Activated CD4-positive, alpha-beta T cell treated with anti-CD3 and anti-CD28 coated beads, Interleukin-2, Interleukin-6, amounts not matched to agents 100 ng/mL and 50 ng/mL, durations not matched to agents 16 hours and 8 hours (primary cell): ENCODE measurements at regions not wholly inside any gene's neighbourhood (a gene's known extent, or its start where the extent isn't known, plus 50 kb on each side); places are given as distances from the start of the nearest gene placed in this dataset.
"Not testable (repeated sequence)": the region's sequence is repeated elsewhere in the genome, so short reads cannot be mapped to it uniquely, and the experiment has no call there.

ENCODE experiments used
- DNase-seq: peaks from one replicate; pipeline ENCODE4 v3.0.0-alpha.2; 2020

GRCh38 chr7:149995369-149996026 is 121.7 kb downstream of the ATP6V0E2 start:
- DNase-seq = not testable (repeated sequence)

DNA sequence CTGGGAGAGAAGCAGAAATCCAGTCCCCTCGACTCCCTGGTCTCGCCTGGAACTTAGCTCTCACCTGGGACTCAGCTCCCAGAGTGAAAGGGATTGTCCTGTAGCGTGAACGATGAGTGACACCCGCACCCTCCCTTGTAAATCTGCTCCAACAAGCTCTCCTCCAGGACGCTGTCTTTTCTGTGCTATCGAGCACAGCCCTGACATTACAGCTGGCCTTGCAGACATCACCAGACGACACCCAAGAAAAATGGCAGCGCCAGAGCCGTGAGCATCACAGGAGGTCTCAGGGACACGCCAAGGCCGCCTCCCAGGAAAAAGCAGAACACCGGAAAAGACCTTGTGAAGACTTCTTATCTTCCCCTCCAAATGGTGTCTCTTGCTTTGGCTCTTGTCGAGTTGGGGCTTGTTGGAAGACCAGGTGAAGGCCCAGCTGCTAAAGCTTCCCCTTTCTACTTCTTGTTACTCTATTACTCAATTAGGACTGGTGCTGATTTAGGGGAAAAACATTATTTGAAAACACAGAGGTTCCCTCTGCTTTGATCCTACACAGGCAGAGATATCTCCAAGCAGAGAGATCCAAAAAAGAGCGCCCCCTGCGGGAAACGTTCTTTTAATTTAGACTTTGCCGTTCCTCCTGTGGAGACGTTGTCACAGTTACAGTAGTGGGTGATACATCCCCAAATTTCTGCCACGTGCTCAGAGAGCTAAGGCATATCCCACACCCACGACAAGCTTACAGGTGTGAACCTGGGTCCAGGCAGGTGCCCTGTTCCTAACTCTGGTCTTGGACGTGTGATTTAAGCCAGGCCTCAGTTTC is 127.2 kb downstream of the ATP6V0E2 start:
- peak; percentile 14 for DNase-seq

DNA sequence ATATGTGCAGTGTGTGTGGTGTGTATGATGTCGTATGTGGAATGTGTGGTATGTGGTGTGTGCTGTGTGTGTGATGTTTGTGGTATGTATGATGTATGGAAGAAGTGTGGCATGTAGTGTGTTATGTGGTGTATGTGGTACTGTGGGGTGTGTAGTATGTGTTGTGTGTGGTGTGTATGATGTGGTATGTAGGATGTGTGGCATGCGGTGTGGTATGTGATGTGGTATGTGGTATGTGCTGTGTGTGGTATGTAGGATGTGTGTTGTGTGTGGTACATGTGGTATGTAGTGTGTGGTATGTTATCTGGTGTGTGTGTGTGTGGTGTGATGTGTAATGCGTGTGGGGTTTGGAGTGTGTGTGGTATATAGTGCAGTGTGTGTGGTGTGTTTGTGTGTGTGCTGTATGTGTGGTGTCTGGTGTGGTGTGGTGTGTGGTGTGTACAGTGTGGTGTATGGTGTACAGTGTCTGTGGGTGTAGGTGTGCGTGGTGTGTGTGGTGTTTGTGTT is 129.6 kb downstream of the ATP6V0E2 start:
- no peak for DNase-seq

- not testable (repeated sequence) for DNase-seq
These were observed 130.2 kb downstream of the ATP6V0E2 start for GRCh38 chr7:150003973-150004372.

DNA sequence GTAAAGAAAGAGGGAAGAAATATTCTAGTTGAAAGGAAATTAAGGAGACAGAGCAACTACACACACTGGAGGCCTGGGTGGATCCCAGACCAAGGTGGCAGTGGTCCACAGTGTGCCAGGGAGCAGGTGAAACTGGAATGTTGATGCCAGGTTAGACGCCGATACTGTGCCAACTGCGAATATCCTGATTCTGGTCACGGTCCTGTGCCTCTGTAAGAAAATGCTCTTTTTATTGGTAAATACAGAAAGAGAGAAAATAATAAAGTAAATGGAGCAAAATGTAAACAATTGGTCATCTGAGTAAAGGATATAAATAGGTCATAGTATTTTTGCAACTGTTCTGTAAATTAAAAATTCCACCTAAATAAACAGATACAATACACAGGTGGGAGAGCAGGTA is 131.1 kb downstream of the ATP6V0E2 start:
- not testable (repeated sequence) for DNase-seq

GRCh38 chr7:150009620-150010303 is 136.0 kb downstream of the ATP6V0E2 start:
- not testable (repeated sequence) for DNase-seq

- DNase-seq = not testable (repeated sequence)
These were observed 143.0 kb downstream of the ATP6V0E2 start for GRCh38 chr7:150016651-150017189.

DNA sequence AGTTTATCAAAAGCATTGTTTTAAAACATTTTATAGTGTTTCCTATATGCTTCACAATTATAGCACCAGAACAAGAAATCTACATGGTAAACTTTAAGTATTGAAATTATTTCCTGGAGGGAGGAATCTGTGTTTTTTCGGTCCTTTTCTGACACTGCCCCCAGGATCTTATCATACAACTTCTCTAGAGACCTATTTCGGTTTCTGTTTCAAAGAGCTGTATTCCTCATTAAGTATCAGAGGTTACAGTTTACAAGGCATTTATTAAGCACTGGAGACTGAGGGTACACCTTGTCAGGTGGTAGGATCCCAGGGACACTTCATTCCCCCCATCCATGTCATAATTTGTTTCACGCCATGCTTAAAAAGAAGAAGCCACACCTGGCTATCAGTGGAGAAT is 146.4 kb downstream of the ATP6V0E2 start:
- not testable (repeated sequence) for DNase-seq

DNA sequence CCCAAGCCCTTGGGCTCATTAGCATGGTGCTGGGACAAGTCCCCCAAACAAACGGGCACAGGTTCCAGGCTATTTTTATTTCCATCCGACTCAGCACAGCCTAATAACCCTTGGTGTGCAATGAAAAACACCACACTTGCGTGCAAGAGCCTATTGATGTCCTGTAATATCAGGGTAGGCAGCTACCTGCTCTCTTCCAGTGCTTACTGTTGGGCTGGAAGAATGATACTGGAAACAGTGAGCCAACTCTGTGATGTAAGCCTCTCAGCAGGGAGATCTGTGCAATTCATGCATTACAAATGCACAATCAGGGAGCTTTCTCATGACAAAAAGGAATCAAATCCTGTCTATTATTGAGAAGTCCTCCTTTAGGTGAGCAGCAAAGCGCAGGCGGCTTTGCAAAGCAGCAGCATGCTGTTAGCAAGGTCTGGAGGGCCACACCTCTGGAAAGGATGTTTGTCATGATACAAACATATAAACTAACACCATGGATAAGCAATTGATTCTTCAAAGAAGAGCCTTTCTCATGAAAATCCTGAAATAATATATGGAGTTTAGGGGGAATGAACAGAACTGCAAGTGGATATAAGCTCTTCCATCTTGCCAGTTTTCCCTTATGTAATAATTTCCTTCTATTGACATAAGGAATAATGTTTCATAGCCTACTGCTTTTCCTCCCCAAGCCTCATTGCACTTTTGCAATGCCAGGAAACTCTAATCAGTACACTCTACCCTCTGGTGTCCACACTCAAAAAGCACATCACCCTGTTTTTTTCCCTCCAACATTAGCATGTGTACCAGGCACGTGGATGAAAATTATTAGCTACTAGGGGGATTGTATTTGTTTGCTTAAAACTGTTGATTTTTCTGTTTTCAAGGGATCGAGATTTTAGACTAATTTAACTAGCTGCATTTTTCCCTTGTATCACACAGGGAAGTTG is 151.1 kb downstream of the ATP6V0E2 start:
- DNase-seq = not testable (repeated sequence)

DNA sequence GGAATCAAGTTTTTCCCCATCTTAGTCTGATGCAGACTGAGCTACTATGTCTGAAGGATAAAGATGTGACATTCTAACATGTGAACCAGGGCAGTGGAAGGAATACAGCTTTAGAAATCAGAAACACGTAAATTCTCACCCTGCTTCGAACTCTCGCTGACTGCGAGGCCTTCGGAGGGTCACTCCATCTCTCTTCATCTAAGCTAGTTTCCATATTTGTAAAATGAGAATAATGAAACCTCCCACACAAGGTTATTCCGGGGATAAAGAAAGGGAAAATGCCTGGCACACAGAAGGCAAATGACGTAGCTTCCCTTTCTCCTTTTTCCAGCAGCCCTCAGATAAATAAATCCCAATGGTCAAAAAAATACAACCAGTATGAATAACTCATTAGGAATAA is 152.0 kb downstream of the ATP6V0E2 start:
- DNase-seq = not testable (repeated sequence)

DNA sequence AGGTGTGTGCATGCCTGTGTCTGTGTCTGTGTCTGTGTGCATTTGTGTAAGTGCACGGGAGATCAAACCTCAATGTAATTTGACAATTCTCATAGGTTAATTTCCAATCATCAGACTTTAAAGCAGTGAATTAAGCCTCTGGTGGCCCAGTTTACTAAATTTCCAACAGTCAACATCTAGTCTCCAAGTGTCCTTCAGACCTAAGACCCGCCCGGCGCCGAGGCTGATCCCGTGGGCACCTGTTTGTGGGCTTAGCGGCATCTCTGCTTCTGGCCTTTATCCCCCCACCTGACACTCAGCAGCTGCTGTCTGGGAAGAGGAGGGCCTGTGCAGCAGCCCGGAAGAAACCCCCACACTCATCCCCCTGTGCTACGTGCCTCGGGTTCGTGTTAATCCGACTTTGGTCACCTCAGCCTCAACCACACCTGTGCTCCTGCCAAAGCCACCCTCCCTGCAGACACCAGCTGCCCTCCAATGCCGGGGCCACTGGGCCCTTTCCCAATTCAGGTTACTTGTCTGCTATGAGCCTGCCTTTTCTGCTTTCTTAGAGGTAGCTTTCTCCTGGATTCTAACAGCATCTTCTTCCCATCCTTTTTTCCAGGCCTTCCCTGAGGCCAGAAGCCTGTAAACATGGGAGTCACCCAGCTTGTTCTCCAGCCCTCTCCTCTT is 154.7 kb downstream of the ATP6V0E2 start:
- not testable (repeated sequence) for DNase-seq

GRCh38 chr7:150029013-150029389 is 155.2 kb downstream of the ATP6V0E2 start:
- not testable (repeated sequence) for DNase-seq

GRCh38 chr7:150031733-150032132 is 158.0 kb downstream of the ATP6V0E2 start:
- DNase-seq = not testable (repeated sequence)

DNA sequence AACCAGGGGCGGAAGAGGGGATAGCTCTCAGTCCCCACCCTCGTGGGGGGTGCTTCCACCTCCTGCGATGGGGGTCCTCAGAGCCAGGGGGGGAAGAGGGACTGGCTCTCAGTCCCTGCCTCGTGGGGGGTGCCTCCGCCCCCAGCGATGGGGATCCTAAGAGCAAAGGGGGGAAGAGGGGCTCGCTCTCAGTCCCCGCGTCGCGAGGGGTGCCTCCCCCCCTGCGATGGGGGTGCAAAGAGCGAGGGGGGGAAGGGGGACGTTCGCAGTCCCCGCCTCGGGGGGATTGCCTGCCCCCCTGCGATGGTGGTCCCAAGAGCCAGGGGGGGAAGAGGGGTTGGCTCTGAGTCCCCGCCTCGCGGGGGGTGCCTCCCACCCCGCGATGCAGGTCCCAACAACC is 159.9 kb downstream of the ATP6V0E2 start:
- DNase-seq = not testable (repeated sequence)

DNA sequence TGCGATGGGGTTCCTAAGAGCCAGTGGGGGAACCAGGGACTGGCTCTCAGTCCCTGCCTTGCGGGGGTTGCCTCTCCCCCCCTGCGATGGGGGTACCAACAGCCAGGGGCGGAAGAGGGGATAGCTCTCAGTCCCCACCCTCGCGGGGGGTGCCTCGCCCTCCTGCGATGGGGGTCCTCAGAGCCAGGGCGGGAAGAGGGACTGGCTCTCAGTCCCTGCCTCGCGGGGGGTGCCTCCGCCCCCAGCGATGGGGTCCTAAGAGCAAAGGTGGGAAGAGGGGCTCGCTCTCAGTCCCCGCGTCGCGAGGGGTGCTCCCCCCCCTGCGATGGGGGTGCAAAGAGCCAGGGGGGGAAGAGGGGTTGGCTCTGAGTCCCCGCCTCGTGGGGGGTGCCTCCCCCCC is 162.0 kb downstream of the ATP6V0E2 start:
- not testable (repeated sequence) for DNase-seq

DNA sequence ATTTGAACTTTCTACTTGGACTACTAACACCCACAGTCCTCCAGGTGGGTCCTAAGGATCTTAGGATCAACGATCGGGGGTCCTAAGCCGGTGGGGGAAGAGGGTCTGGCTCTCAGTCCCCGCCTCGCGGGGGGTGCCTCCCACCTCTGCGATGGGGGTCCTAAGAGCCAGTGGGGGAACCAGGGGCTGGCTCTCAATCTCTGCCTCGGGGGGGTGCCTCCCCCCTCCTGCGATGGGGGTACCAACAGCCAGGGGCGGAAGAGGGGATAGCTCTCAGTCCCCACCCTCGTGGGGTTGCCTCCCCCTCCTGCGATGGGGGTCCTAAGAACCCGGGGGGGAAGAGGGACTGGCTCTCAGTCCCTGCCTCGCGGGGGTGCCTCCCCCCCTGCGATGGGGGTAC is 165.3 kb downstream of the ATP6V0E2 start:
- not testable (repeated sequence) for DNase-seq

GRCh38 chr7:150042281-150042680 is 168.5 kb downstream of the ATP6V0E2 start:
- not testable (repeated sequence) for DNase-seq

- DNase-seq = peak; percentile 20
These were observed 171.0 kb downstream of the ATP6V0E2 start for GRCh38 chr7:150044771-150045170.

- not testable (repeated sequence) for DNase-seq
These were observed 171.8 kb downstream of the ATP6V0E2 start for GRCh38 chr7:150045596-150045995.

GRCh38 chr7:150046290-150047194 is 172.8 kb downstream of the ATP6V0E2 start:
- DNase-seq = not testable (repeated sequence)
